T-cell (primary cell): ENCODE measurements at regions not wholly inside any gene's neighbourhood (a gene's known extent, or its start where the extent isn't known, plus 50 kb on each side); places are given as distances from the start of the nearest gene placed in this dataset.

ENCODE experiments used
- ATAC-seq, 4 experiments: fragments of 200-7000 bp in 3 of 4; fragments of 150-1000 bp in 1 of 4; cut with Tn5 transposase; replicated peaks in 1 of 4; 1 replicate in 3 of 4; 2 replicates in 1 of 4; pipeline ENCODE4 v1.10.0; 2021; ENCODE audit warnings: moderate library complexity in 3 of 4, mild to moderate bottlenecking in 2 of 4, moderate number of reproducible peaks in 1 of 4
- CTCF ChIA-PET, 2 donors: fragments of 300-600 bp; sonication (Branson Sonifier 250); formaldehyde crosslinking; loops; one replicate each; lab custom pipeline; 2022; ENCODE audit warnings: antibody characterized with exemption in 2 of 2; lab: Charles Lee
- POLR2A ChIA-PET, 2 donors: fragments of 300-600 bp; sonication (Branson Sonifier 250); formaldehyde crosslinking; loops; one replicate each; lab custom pipeline; 2022; ENCODE audit warnings: antibody characterized with exemption in 2 of 2; lab: Charles Lee
- DNase-seq, 35 experiments: peaks; one replicate each; pipeline versions ENCODE4 v3.0.0 to v3.0.0-alpha.2; 2013 to 2023
- H3K27ac ChIP-seq: one replicate; pipeline ENCODE4 v1.5.1; 2013; ENCODE audit warnings: low read length
- H3K27me3 ChIP-seq, 2 experiments: replicated peaks in 1 of 2; 1 replicate in 1 of 2; 2 replicates in 1 of 2; pipeline versions ENCODE4 v1.6.1 to v1.7.0; 2013; ENCODE audit warnings: low read length in 1 of 2, mixed read lengths in 1 of 2; ENCODE audit not compliant: control insufficient read depth in 2 of 2, insufficient read depth in 2 of 2; ENCODE audit errors: extremely low read depth in 1 of 2
- H3K36me3 ChIP-seq, 2 donors: 1 replicate in 1 of 2; 2 replicates in 1 of 2; pipeline versions ENCODE4 v1.6.1 to v1.7.0; 2013; ENCODE audit warnings: low read length in 1 of 2; ENCODE audit not compliant: control insufficient read depth in 2 of 2, insufficient read depth in 1 of 2; ENCODE audit errors: extremely low read depth in 1 of 2
- H3K4me1 ChIP-seq, 2 experiments: 1 replicate in 1 of 2; 2 replicates in 1 of 2; pipeline versions ENCODE4 v1.6.1 to v1.7.0; 2013; ENCODE audit warnings: low read length in 2 of 2, mixed read lengths in 1 of 2; ENCODE audit not compliant: insufficient read depth in 2 of 2, control insufficient read depth in 1 of 2; ENCODE audit errors: extremely low read depth in 1 of 2
- H3K4me3 ChIP-seq, 2 donors: 1 replicate in 1 of 2; 2 replicates in 1 of 2; pipeline versions ENCODE4 v1.5.1 to v1.7.0; 2013; ENCODE audit warnings: mild to moderate bottlenecking in 2 of 2, low read length in 1 of 2, moderate library complexity in 1 of 2; ENCODE audit not compliant: control insufficient read depth in 1 of 2; ENCODE audit errors: extremely low read depth in 1 of 2
- H3K9me3 ChIP-seq: 2 replicates; pipeline ENCODE4 v1.7.0; 2013
- H3K27ac Mint-ChIP-seq, 2 donors: one replicate each; pipeline ENCODE4 v1.8.0; 2020 to 2021; ENCODE audit warnings: mild to moderate bottlenecking in 2 of 2, mixed read lengths in 2 of 2
- H3K27me3 Mint-ChIP-seq, 2 donors: one replicate each; pipeline ENCODE4 v1.8.0; 2021 to 2022; ENCODE audit warnings: mixed read lengths in 2 of 2
- H3K36me3 Mint-ChIP-seq: one replicate; pipeline ENCODE4 v1.8.0; 2021; ENCODE audit warnings: mixed read lengths
- H3K4me1 Mint-ChIP-seq, 3 donors: one replicate each; pipeline ENCODE4 v1.8.0; 2020 to 2022; ENCODE audit warnings: mixed read lengths in 3 of 3, mild to moderate bottlenecking in 1 of 3
- H3K4me3 Mint-ChIP-seq, 3 donors: one replicate each; pipeline ENCODE4 v1.8.0; 2020 to 2022; ENCODE audit warnings: mild to moderate bottlenecking in 3 of 3, mixed read lengths in 3 of 3, moderate library complexity in 3 of 3
- H3K9me3 Mint-ChIP-seq, 3 donors: one replicate each; pipeline ENCODE4 v1.8.0; 2020 to 2022; ENCODE audit warnings: mixed read lengths in 3 of 3
- WGBS: methylation state at CpG from one replicate; pipeline ENCODE4 v1.1.5; 2013; ENCODE audit warnings: missing lambda C conversion rate; ENCODE audit not compliant: insufficient coverage; 5-methylcytosine and 5-hydroxymethylcytosine counted together

GRCh38 chr3:64861684-64862083 lies 173.9 kb upstream of the ADAMTS9 start:
- Mint-ChIP-seq H3K9me3 (peaks cover 1 to 12% (median 5%) of the 10 kb centered on the region in 3 donors), H3K27me3 (no peaks in the 10 kb centered on the region), H3K27ac (no peak overlapping the region), H3K36me3 (no peaks in the 10 kb centered on the region), H3K4me3 (no peak overlapping the region), H3K4me1 (no peaks in the 10 kb centered on the region)
- no peak overlapping the region for H3K27ac ChIP-seq
- no peaks in the 10 kb centered on the region for H3K9me3 ChIP-seq
- H3K36me3 ChIP-seq: no peaks in the 10 kb centered on the region
- no peak overlapping the region for H3K4me3 ChIP-seq
- ATAC-seq: no peak
- WGBS: 69% methylated on average over 3 of the region's 3 CpGs
- ChIA-PET POLR2A (no interaction called here), CTCF (no interaction called here)
- H3K27me3 ChIP-seq: no peaks in the 10 kb centered on the region
- H3K4me1 ChIP-seq: no peaks in the 10 kb centered on the region
- DNase-seq: no peak

GRCh38 chr3:64860536-64860870 lies 172.7 kb upstream of the ADAMTS9 start:
- Mint-ChIP-seq H3K27me3 (no peaks in the 10 kb centered on the region), H3K4me1 (no peaks in the 10 kb centered on the region), H3K27ac (no peak overlapping the region), H3K36me3 (no peaks in the 10 kb centered on the region), H3K9me3 (peaks cover 1 to 12% (median 5%) of the 10 kb centered on the region in 3 donors), H3K4me3 (no peak overlapping the region)
- Histone ChIP-seq H3K27me3 (no peaks in the 10 kb centered on the region), H3K4me3 (no peak overlapping the region), H3K9me3 (no peaks in the 10 kb centered on the region), H3K4me1 (no peaks in the 10 kb centered on the region), H3K27ac (no peak overlapping the region), H3K36me3 (no peaks in the 10 kb centered on the region)
- ATAC-seq (no peak), DNase-seq (no peak)
- WGBS: 83% methylated on average over 2 of the region's 2 CpGs
- POLR2A ChIA-PET: no interaction called here
- CTCF ChIA-PET: no interaction called here

GRCh38 chr3:64859625-64860535 lies 172.1 kb upstream of the ADAMTS9 start:
- no peak for DNase-seq
- ChIA-PET CTCF (no interaction called here), POLR2A (no interaction called here)
- no peak for ATAC-seq
- H3K27ac Mint-ChIP-seq: no peak overlapping the region
- no peaks in the 10 kb centered on the region for H3K36me3 Mint-ChIP-seq
- no peaks in the 10 kb centered on the region for H3K27me3 Mint-ChIP-seq
- H3K4me1 ChIP-seq: no peaks in the 10 kb centered on the region
- no peaks in the 10 kb centered on the region for H3K27me3 ChIP-seq
- H3K9me3 ChIP-seq: no peaks in the 10 kb centered on the region
- H3K4me3 Mint-ChIP-seq: no peak overlapping the region
- H3K9me3 Mint-ChIP-seq: peaks cover 1 to 12% (median 5%) of the 10 kb centered on the region in 3 donors
- no peak overlapping the region for H3K27ac ChIP-seq
- H3K4me1 Mint-ChIP-seq: no peaks in the 10 kb centered on the region
- no peak overlapping the region for H3K4me3 ChIP-seq
- no peaks in the 10 kb centered on the region for H3K36me3 ChIP-seq
- WGBS: 33% methylated on average over 1 of the region's 6 CpGs

GRCh38 chr3:64856977-64857516 lies 169.2 kb upstream of the ADAMTS9 start:
- Histone ChIP-seq H3K4me3 (no peak overlapping the region), H3K27ac (no peak overlapping the region), H3K27me3 (no peaks in the 10 kb centered on the region), H3K4me1 (no peaks in the 10 kb centered on the region), H3K36me3 (no peaks in the 10 kb centered on the region), H3K9me3 (no peaks in the 10 kb centered on the region)
- Mint-ChIP-seq H3K27ac (no peak overlapping the region), H3K4me1 (no peaks in the 10 kb centered on the region), H3K27me3 (no peaks in the 10 kb centered on the region), H3K36me3 (no peaks in the 10 kb centered on the region), H3K4me3 (no peak overlapping the region), H3K9me3 (peaks cover 0 to 12% (median 1%) of the 10 kb centered on the region in 3 donors)
- DNase-seq (no peak), ATAC-seq (no peak)
- POLR2A ChIA-PET: no interaction called here
- CTCF ChIA-PET: no interaction called here
- 88% methylated on average over 1 of the region's 3 CpGs for WGBS

- Histone ChIP-seq H3K4me1 (no peaks in the 10 kb centered on the region), H3K4me3 (no peak overlapping the region), H3K27ac (no peak overlapping the region), H3K27me3 (no peaks in the 10 kb centered on the region), H3K36me3 (no peaks in the 10 kb centered on the region), H3K9me3 (no peaks in the 10 kb centered on the region)
- POLR2A ChIA-PET: interaction anchor here in 1 of 2 donors (0.7 kb wide), 1 partner anchor 9 kb away, joined by 4 read pairs; no protein-coding TSS in a partner anchor
- Mint-ChIP-seq H3K9me3 (peaks cover 0 to 12% (median 1%) of the 10 kb centered on the region in 3 donors), H3K27me3 (no peaks in the 10 kb centered on the region), H3K4me1 (no peaks in the 10 kb centered on the region), H3K36me3 (no peaks in the 10 kb centered on the region), H3K4me3 (no peak overlapping the region), H3K27ac (no peak overlapping the region)
- DNase-seq (no peak), ATAC-seq (no peak)
- no CpG with 5 or more reads among the region's 1 CpG for WGBS
- CTCF ChIA-PET: interaction anchor here in 1 of 2 donors (0.6 kb wide), 1 partner anchor 491 kb away, joined by 4 read pairs; no protein-coding TSS in a partner anchor
These were observed 168.3 kb upstream of the ADAMTS9 start for GRCh38 chr3:64856106-64856505.

GRCh38 chr3:64853456-64853855 lies 165.7 kb upstream of the ADAMTS9 start:
- Histone ChIP-seq H3K4me3 (no peak overlapping the region), H3K9me3 (no peaks in the 10 kb centered on the region), H3K4me1 (no peaks in the 10 kb centered on the region), H3K36me3 (no peaks in the 10 kb centered on the region), H3K27ac (no peak overlapping the region), H3K27me3 (no peaks in the 10 kb centered on the region)
- Mint-ChIP-seq H3K27me3 (no peaks in the 10 kb centered on the region), H3K36me3 (no peaks in the 10 kb centered on the region), H3K4me3 (no peak overlapping the region), H3K4me1 (no peaks in the 10 kb centered on the region), H3K9me3 (peaks cover 0 to 7% (median 0%) of the 10 kb centered on the region in 3 donors), H3K27ac (no peak overlapping the region)
- DNase-seq (no peak), ATAC-seq (no peak)
- WGBS: no CpG with 5 or more reads among the region's 2 CpGs
- ChIA-PET CTCF (no interaction called here), POLR2A (no interaction called here)
